Lung (tissue), 11 donors: ENCODE measurements at regions not wholly inside any gene's neighbourhood (a gene's known extent, or its start where the extent isn't known, plus 50 kb on each side); places are given as distances from the start of the nearest gene placed in this dataset.

Source experiments
- ATAC-seq: fragments of 200-7000 bp; cut with Tn5 transposase; one replicate; pipeline ENCODE4 v1.9.1; 2020; ENCODE audit warnings: moderate number of reproducible peaks; ENCODE audit not compliant: insufficient read depth, low FRiP score
- DNase-seq, 3 donors: peaks; one replicate each; pipeline ENCODE4 v3.0.0-alpha.2; 2013 to 2017
- H3K27ac ChIP-seq, 2 donors: one replicate each; pipeline ENCODE4 v1.5.1; 2013; ENCODE audit warnings: mild to moderate bottlenecking in 2 of 2, moderate library complexity in 2 of 2, control low read depth in 1 of 2, inconsistent platforms in 1 of 2, low read depth in 1 of 2, low read length in 1 of 2
- H3K27me3 ChIP-seq, 3 donors: one replicate each; pipeline ENCODE4 v1.5.1; 2013; ENCODE audit warnings: low read length in 2 of 3; ENCODE audit not compliant: control insufficient read depth in 3 of 3, insufficient read depth in 3 of 3
- H3K36me3 ChIP-seq, 4 donors: one replicate each; pipeline ENCODE4 v1.5.1; 2013; ENCODE audit warnings: low read length in 4 of 4, mild to moderate bottlenecking in 1 of 4, moderate library complexity in 1 of 4; ENCODE audit not compliant: control insufficient read depth in 4 of 4, insufficient read depth in 4 of 4
- H3K4me1 ChIP-seq, 5 donors: one replicate each; pipeline ENCODE4 v1.5.1; 2013; ENCODE audit warnings: low read length in 5 of 5, mild to moderate bottlenecking in 2 of 5, moderate library complexity in 1 of 5; ENCODE audit not compliant: control insufficient read depth in 5 of 5, insufficient read depth in 5 of 5
- H3K4me3 ChIP-seq: one replicate; pipeline ENCODE4 v1.5.1; 2013; ENCODE audit warnings: mild to moderate bottlenecking, control low read depth, moderate library complexity
- H3K9ac ChIP-seq, 2 donors: one replicate each; pipeline ENCODE4 v1.5.1; 2013; ENCODE audit warnings: low read length in 2 of 2, control low read depth in 1 of 2; ENCODE audit not compliant: insufficient read depth in 1 of 2
- H3K9me3 ChIP-seq, 4 donors: one replicate each; pipeline ENCODE4 v1.5.1; 2013; ENCODE audit warnings: low read length in 3 of 4, mild to moderate bottlenecking in 1 of 4, moderate library complexity in 1 of 4; ENCODE audit not compliant: control insufficient read depth in 4 of 4, insufficient read depth in 3 of 4
- WGBS, 2 donors: extraction: QIAGEN DNeasy Blood & Tissue Kit; methylation state at CpG; one replicate each; pipeline ENCODE4 v1.1.7; 2013; 5-methylcytosine and 5-hydroxymethylcytosine counted together
- TF ChIP-seq, protein P1 (sequence below): IDR thresholded peaks from 2 replicates; pipeline ENCODE4 v1.5.1; 2012; ENCODE audit warnings: mild to moderate bottlenecking; ENCODE audit errors: control extremely low read depth, extremely low read depth
- donor health status: control.
- donor health status: control.
- donor health status: Bipolar disorder and iron deficiency.
- donor health status: healthy.
- donor health status: DM: yes; HTN: yes; CAD: no.

DNA sequence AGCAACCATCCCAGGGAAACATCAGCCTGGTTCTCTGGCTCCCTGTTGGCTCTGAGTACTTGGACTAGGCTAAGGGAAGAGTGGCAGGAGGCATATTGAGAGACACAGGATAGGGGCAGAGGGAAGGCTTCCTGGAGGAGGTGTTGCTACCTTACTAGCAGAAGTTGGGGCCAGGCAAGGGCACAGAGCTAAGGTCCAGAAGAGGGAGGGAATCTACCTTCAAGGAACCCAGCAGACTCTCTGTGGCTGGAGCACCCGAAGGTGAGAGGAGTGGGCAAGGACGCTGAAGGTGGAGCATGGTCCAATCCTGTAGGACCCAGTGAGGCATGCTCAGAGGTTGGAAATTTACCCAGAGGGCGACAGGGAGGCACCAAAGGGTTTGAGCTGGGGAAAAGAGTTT lies 191.9 kb downstream of the TFAP2C start:
- H3K9me3 ChIP-seq: peaks cover 0 to 2% (median 0%) of the 10 kb centered on the region in 4 donors
- TF ChIP-seq, protein P1, sequence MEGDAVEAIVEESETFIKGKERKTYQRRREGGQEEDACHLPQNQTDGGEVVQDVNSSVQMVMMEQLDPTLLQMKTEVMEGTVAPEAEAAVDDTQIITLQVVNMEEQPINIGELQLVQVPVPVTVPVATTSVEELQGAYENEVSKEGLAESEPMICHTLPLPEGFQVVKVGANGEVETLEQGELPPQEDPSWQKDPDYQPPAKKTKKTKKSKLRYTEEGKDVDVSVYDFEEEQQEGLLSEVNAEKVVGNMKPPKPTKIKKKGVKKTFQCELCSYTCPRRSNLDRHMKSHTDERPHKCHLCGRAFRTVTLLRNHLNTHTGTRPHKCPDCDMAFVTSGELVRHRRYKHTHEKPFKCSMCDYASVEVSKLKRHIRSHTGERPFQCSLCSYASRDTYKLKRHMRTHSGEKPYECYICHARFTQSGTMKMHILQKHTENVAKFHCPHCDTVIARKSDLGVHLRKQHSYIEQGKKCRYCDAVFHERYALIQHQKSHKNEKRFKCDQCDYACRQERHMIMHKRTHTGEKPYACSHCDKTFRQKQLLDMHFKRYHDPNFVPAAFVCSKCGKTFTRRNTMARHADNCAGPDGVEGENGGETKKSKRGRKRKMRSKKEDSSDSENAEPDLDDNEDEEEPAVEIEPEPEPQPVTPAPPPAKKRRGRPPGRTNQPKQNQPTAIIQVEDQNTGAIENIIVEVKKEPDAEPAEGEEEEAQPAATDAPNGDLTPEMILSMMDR: no peak
- no peaks in the 10 kb centered on the region for H3K36me3 ChIP-seq
- H3K4me1 ChIP-seq: no peaks in the 10 kb centered on the region
- H3K27me3 ChIP-seq: peaks cover 0 to 14% (median 0%) of the 10 kb centered on the region in 3 donors
- no peak for ATAC-seq
- no peak overlapping the region for H3K9ac ChIP-seq
- no peak for DNase-seq
- no peak overlapping the region for H3K27ac ChIP-seq
- no peak overlapping the region for H3K4me3 ChIP-seq
- 77 to 79% methylated on average over 3 of the region's 3 CpGs for WGBS, 2 donors

DNA sequence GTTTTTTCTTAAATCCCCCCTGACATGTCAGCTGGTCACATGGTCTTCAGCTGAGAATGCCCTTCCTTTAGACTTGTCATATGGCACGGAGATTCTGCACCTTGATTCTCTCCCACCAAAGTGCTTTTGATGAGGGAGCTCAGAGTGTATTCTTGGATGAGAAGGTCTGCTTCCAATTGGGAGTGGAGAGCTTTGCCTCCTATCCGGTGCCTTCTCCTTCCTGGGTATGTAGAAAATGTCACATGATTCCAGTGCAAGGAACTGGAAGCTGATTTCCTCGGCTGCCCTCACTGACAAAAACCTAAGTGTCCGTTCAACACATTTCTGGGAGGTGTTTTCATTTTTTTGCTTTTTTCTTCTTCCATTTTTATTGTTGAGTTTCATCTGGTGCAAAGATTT lies 197.2 kb downstream of the TFAP2C start:
- no peak overlapping the region for H3K27ac ChIP-seq

DNA sequence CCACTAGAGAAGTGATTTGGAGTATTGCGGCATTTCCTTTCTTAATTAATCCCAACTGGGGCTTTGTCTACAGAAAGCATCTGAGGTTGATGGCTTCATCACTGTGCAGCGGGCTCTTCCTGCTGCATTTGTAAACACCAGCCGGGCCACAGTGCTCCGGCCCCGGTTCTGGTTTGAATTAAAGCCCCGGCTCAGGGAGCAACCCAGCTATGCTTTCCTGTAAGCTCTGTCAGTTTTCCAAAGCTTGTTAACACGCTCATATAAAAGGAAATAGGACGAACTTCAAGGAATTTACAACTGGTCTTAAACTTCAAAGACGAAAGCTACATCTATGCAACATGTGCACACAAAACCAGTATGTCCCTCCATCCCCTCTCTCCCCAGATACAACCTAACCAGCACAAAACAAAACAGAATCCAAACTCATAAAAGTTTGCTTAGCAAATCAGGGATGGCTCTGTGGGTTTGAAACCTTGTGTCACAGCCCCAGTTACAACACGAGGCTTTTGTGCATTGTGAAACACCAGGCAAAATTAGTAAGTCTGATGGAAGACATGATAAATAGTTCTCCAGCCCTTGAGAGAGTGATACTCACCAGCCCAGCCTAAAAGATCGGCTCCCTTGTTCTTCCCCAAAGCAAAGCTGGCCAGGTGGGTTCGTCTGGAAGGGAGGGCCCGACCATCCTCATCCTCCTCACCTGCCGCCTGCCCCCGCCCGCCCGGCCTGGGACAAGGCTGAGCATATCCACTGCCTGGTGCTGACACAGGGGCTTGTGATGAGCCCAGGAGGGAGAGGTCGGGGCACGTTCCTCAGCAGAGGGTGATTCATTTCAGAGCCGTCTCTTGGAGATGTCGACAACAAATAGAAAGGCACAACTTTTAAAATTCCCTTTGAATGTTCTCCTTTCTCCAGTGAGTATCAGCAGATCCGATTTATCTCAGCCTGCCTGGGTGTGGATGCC lies 197.9 kb downstream of the TFAP2C start:
- DNase-seq (no peak), ATAC-seq (no peak)
- Histone ChIP-seq H3K36me3 (no peaks in the 10 kb centered on the region), H3K4me1 (no peaks in the 10 kb centered on the region), H3K9ac (no peak overlapping the region), H3K4me3 (no peak overlapping the region), H3K9me3 (peaks cover 0 to 8% (median 0%) of the 10 kb centered on the region in 4 donors), H3K27me3 (peaks cover 3 to 37% (median 27%) of the 10 kb centered on the region in 3 donors), H3K27ac (no peak overlapping the region)
- TF ChIP-seq, protein P1: no peak
- WGBS, 2 donors: 51 to 55% methylated on average over 22 of the region's 22 CpGs

More for the DNA sequence above, 197.2 kb downstream of the TFAP2C start:
- peaks cover 3 to 34% (median 26%) of the 10 kb centered on the region in 3 donors for H3K27me3 ChIP-seq
- TF ChIP-seq, protein P1: no peak
- no peak for DNase-seq
- no peaks in the 10 kb centered on the region for H3K36me3 ChIP-seq
- ATAC-seq: no peak
- H3K4me3 ChIP-seq: no peak overlapping the region
- H3K4me1 ChIP-seq: no peaks in the 10 kb centered on the region
- WGBS, 2 donors: 61 to 64% methylated on average over 4 of the region's 4 CpGs
- peaks cover 0 to 8% (median 0%) of the 10 kb centered on the region in 4 donors for H3K9me3 ChIP-seq
- no peak overlapping the region for H3K9ac ChIP-seq
